GM20000 (cell line): ENCODE measurements at regions not wholly inside any gene's neighbourhood (a gene's known extent, or its start where the extent isn't known, plus 50 kb on each side); places are given as distances from the start of the nearest gene placed in this dataset.
"Not testable (repeated sequence)": the region's sequence is repeated elsewhere in the genome, so short reads cannot be mapped to it uniquely, and the experiment has no call there.

ENCODE experiments used
- DNase-seq: peaks from one replicate; pipeline ENCODE4 v3.0.0; 2012; ENCODE audit warnings: low spot score
- TF ChIP-seq, protein P1 (sequence below): IDR thresholded peaks from 2 replicates; pipeline ENCODE4 v1.5.1; 2012; ENCODE audit warnings: mild to moderate bottlenecking, control low read depth; ENCODE audit errors: extremely low read depth, missing control alignments

DNA sequence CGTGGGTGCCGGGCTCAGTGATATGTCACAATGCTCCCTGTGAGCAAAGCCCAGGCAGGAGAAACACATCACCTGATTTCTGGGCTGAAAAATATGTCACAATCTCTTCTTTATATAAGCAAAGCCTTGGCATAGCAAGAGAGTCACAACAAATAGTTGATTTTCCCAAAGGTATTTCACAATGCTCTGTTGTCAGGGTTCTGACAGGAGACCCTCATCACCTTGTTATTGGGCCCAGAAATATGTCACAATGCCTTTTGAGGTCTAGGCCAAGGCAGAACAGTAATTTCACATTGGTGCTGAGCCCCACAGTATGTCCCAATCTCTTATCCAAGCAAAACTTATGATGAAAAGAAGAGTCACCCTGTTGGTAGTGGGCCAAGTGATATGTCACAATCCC is 125.7 kb downstream of the ZNF675 start:
- TF ChIP-seq, protein P1, sequence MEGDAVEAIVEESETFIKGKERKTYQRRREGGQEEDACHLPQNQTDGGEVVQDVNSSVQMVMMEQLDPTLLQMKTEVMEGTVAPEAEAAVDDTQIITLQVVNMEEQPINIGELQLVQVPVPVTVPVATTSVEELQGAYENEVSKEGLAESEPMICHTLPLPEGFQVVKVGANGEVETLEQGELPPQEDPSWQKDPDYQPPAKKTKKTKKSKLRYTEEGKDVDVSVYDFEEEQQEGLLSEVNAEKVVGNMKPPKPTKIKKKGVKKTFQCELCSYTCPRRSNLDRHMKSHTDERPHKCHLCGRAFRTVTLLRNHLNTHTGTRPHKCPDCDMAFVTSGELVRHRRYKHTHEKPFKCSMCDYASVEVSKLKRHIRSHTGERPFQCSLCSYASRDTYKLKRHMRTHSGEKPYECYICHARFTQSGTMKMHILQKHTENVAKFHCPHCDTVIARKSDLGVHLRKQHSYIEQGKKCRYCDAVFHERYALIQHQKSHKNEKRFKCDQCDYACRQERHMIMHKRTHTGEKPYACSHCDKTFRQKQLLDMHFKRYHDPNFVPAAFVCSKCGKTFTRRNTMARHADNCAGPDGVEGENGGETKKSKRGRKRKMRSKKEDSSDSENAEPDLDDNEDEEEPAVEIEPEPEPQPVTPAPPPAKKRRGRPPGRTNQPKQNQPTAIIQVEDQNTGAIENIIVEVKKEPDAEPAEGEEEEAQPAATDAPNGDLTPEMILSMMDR, result no peak
- DNase-seq, result no peak

DNA sequence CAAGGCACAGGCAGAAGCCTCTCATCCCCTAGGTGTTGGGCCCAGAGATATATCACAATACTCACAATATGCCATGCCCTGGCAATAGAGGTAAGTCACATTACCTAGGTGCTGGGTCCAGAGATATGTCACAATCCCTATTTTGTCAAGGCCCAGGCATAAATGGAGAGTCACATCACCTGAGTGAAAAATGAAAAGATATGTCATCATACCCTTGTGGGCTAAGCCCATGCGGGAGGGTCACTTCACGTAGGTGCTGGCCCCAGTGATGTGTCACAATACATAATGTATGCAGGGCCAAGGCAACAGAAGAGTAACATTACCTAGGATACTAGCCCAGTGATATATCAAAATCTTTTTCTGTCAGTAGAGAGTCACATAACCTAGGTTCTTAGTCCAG is 127.0 kb downstream of the ZNF675 start:
- TF ChIP-seq, protein P1, result no peak
- no peak for DNase-seq

DNA sequence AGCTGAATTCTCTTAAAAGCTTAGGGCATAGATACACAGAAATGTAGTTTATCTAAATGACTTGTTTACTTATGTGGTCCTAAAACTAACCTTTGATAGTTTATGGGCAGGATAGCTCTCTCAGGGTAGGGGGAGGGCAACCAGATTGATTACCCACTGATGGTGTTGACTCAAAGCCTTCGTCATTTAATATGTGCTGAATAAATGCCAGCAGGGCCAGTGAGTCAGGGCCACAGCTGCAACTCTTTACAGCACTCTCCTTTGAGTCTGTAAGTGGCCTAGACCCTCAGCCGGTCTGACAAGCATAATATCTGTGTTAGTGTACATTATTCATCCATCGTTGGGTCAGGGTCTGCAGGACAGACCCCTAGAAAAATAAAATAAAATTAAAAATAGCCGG is 128.5 kb downstream of the ZNF675 start:
- TF ChIP-seq, protein P1, result no peak
- DNase-seq, result no peak

DNA sequence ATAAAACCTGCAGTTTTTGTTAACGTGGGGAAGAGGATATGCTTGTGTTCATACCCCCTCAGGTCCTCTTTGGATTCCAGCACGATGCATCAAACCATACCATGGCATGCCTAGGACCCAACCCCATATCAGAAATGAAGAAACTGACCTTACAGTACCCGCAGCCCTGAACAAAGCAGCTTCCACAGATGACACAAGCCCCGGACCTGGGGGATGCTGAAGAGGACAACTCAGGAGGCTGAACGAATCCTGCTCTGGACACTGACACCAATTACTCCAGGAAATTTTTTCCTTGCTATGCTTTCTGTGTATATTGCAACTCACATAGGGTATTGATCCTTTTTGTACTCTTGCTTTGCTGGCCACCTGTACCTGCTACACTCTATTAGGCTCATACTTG is 129.6 kb downstream of the ZNF675 start:
- TF ChIP-seq, protein P1, result no peak
- DNase-seq, result no peak

DNA sequence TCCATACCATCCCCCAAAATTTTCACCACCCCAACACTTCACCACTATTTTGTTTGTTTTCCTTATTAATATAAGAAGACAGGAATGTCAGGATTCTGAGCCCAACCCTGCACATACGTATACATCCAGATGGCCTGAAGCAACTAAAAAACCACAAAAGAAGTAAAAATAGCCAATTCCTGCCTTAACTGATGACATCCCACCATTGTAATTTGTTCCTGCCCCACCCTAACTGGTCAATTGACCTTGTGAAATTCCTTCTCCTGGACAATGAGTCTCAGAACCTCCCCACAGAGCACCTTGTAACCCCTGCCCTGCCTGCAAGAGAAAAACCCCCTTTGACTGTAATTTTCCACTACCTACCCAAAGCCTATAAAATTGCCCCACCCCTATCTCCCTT is 132.5 kb downstream of the ZNF675 start:
- TF ChIP-seq, protein P1, result no peak
- DNase-seq, result no peak

DNA sequence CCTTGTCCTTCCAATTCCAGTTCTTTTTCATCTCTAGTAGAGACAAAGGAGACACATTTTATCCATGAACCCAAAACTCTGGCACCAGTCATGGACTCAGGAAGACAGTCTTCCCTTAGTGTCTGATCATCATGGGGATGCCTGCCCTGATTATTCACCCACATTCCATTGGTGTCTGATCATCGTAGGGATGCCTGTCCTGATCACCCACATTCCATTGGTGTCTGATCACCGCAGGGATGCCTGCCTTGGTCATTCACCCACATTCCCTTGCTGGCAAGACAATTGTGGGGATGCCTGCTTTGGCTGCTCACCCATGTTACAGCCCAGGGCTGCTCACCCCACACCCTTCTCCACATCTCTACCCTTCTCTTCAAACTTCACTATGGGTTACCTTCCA is 136.9 kb downstream of the ZNF675 start:
- not testable (repeated sequence) for DNase-seq

DNA sequence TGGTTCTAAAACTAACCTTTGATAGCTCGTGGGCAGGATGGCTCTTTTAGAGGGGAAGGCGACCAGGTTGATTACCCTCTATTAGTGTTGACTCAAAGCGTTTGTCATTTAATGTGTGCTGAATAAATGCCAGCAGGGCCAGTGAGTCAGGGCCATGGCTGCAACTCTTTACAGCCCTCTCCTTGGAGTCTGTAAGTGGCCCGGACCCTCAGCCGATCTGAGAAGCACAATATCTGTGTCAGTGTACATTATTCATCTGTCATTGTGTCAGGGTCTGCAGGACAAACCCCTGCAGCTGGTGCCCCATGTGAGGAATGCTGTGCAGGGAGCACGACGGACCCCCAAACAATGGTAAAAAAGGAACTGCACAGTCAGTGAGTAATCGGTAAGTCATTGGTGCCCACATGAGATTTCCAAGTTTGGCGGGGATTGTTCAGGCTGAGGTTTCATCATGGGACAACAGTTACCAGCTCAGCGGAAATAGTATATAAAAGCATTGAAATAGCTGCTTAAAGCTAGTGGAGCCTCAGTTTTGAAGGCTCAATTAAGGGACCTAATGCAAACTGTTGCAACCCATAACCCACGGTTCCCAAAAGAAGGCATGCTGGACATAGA is 139.1 kb downstream of the ZNF675 start:
- no peak for DNase-seq
- TF ChIP-seq, protein P1, result no peak

DNA sequence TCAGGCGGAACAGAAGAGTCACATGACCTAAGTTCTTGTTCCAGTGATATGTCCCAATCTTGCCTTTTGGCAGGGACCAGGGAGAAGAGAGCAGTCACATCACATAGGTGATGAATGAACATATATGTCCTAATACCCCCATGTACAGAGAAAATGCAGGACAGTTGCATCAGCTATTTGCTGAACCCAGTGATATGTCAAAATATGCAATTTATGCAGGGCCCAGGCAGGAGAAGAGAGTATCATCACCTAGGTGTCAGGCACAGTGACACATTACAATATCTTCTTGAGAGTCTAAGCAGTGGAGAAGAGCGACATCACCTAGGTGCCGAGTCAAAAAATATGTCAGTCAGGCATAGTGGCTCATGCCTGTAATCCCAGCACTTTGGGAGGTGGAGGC is 139.9 kb downstream of the ZNF675 start:
- no peak for DNase-seq
- TF ChIP-seq, protein P1, result no peak
